NCI-H1417 treated with DMSO at 0.1 percent for 48 hours (cell line): ENCODE measurements at regions not wholly inside any gene's neighbourhood (a gene's known extent, or its start where the extent isn't known, plus 50 kb on each side); places are given as distances from the start of the nearest gene placed in this dataset.

Experiments
- DNase-seq: peaks from one replicate; lab custom pipeline; 2025; lab: John Stamatoyannopoulos, UW

DNA sequence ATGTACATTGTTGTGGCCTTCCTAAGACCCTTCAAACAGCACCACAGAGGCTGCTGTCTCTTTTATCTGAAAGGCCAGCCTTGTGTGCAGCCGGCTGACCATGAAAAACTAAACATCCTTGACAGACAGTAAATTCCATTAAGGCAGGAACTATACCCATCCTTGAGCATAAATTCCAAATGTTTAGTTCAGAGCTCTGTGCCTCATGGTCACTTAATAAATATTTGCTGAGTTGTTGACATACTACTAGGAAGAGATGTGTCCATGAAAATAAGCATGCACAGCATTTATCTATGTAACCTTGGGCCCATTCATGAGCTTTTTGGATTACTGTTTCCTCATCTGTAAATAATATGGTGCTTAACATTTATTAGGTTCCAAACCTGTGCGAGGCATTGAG is 424.8 kb downstream of the HRH4 start:
- DNase-seq, result no peak

DNA sequence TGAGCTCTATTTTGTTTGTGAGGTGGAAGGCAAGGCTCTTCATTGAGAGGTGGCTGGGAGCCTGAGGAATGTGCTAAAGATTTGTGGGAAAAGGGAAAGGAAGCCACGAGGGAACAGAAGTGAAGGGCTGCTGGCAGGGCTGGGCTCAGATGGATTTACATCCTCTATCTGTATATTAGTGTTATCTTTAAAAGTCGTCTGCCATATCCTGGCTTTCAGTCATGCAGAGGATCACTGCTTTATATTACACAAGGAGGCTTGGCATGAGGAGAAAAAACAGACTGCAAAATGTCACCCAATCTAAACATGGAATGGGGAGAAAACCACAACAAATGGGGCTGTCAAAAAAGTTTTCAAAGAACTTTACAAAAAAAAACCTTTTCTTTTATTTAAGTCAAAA is 434.4 kb downstream of the HRH4 start:
- no peak for DNase-seq

DNA sequence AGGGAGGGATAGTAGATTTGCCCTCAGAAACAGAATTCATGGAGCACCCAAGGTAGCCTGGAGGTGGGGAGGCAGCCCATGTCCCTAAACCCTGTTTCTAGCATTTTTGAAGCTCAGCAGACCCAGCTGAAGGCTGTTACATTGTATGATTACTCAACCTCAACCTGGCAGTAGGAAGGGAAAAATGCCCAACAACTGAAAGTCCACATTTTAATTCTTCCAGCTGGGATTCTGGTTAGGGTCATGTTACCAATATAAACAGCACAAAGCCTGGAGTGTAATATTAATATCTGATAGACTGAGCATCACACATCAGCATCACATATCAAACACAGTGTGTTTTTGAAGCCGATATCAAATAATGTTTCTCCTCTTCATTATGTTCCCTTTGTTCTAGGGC is 437.0 kb downstream of the HRH4 start:
- no peak for DNase-seq

DNA sequence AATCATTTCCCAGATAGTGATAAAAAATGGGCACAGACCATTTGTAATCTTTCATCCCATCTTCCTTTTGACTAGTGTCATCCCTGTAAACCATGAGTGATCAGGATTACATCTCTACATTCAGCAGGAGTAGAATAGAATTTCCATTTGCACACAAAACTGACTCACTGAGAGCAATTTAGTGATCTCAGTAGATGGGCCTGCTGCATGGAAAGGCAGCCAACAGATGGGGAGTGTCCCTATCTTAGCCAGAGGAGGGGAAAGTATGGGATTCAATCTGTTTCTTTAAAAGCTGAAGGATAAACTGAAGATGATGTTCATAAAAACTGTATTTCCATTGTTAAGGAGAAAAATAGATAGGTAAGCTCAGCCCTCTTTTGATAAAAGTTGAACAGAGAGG is 441.7 kb downstream of the ZNF521 start:
- no peak for DNase-seq

DNA sequence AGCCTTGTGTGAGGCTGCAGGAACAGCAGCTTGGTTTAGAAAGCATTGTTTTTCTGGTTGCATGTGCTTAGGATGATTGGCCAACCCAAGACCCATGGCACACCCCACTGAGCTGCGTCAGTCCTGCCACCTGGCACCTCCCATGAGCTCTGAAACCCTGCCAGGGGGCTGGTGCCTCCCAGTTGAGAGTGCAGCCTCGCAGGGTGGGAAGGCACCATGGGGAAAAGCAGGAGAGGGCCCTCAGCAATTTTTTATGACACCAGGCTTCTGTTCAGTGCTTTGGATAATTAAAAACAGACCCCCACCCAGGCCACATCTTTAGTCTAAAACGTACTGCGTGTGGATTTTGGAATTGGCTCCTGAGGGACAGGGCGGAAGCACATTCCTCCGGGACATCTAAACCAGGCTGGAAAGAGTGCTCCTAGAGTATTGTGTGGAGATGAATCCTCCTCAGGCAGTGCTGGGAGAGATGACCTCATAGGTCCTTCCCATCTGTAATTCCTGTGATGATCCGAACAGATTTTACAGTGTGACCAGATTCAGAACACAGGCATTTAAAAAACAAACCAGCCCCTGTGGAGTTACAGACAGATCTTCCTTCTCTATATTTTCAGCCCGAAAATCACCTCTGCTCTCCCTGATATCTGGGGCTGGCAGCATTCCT is 438.3 kb downstream of the ZNF521 start:
- DNase-seq, result no peak

DNA sequence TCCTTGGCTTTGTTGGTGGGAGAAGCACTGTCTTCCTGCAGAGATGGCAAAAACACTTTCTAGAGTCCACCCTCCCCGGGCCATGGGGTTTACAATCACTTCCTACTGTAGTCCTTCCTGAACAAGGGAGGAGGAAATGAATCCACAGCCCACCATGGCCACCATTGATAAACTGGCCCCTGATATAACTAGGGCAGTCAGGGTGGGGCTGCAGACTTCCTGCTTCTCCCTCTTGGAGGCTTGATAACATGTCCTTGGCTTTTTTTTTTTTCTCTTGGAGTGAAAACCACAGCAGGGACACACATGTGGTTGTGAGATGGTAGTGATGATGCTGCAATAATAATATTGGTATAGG is 437.8 kb downstream of the ZNF521 start:
- no peak for DNase-seq

DNA sequence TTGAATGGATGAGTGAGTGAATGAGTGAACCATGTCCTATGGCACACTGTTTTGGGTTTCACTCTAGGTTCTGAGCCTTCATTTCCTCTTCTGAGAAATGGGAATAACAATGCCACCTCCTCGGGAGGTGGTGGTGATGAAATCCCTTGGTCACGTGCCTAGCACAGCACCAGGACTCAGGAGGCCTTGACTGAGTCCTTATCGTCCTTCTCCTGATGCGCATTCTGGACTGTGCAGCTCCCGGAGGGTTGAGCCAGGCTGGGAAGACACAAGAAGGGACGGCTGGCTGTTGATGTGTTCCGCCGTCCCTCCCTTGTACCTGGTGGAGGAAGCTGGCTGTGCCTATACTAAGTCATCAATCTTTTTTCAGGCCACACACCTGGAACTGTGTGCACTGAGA is 437.3 kb downstream of the ZNF521 start:
- no peak for DNase-seq

DNA sequence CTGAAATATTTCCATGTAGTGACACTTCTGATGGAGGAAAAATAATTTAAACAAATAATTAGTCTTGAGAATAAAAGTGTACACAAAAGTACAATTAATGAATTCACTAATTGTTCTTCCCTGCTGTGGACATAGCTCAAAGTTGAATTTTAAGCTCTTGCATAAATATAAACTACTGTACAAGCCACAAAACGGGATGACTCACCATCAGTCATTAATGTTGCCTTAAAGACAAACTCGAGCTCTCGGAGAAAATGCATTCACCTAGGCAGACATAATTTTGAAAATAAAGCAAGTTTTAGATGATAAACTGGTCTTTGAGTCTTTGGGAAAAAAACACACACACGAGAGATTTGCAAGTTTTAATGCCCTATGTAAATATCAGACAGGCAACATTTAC is 436.4 kb downstream of the ZNF521 start:
- DNase-seq, result no peak

DNA sequence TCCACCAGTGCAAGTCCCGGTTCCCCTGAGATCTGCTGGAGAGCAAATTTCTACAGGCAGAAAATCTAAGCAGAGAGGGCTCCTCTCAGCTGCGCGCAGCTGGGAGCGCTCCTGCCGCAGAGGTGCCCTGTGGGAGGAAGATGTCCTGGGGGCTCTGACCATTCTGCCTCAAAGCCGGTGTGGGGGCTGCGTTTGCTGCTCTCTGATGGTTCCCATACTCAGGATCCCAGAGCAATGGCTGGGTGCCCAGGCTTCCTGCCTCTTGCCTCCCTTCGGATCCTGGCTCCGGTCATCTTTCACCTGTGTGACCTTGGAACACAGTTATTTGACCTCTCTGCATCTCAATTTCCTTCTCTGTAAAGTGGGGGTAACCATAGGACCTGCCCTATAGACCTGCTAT is 434.2 kb downstream of the ZNF521 start:
- no peak for DNase-seq

DNA sequence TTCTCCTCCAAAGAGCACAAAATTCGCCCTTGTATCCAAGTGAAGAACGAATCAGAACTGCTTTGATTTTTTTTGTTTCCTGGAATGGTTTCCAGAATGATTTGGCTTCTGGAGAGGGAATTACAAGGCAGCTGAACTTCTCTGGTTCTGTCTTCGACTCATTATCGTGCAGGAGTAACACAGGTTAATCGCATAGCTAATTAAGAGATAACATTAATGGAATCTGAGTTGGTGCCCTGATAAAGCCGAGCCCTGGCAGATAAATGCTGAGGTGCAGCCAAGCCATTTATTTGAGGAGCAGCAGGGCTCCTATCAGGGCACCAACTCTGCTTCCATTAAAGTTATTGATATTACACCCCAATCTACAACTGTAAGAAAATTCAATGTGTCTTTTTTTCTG is 433.7 kb downstream of the ZNF521 start:
- no peak for DNase-seq

DNA sequence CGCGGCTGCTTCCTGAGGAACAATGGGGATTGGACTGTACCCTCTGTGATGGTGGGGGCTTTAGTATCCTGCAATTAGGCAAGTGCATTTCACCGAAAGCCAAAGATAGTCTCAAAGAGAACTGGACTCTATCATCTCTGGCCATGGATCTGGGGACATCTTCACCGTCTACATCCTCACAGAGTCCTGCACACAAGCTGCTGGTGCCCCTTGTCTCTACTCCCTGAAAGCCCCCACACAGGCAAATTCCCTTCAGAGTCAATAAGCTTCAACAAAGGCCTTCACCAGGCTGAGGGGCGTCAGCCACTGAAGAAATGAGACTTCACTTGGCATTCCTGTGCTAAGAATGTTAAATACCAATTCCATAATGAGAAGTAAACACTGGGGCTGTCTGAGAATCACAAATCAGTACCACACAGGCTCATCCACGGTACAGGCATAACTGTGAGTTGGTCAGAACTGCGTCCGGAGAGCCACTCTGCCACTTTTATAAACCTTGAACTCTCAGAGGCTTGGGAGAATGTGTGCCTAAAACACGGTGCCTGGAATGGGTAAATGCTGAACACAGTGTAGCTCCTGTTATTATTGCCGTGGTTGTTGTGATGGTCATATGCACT is 432.7 kb downstream of the ZNF521 start:
- DNase-seq, result no peak

DNA sequence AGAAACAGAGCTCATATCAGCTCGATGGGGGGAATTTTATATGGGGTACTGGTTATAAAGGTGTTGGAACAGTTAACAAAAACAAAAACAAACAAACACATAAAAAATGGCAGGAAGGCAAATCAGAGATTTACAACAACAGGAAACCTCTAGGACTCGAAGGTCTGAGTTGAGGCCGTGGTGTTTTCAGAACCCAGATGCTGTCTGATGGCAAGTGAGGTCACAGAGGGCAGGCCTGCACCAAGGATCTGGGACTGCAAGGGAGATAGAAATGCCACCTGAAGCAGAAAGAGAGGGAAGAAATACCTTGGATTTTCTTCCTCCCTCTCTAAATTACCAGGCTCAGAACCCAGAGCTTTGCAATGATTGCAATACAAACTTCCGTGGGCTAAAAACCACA is 429.5 kb downstream of the ZNF521 start:
- no peak for DNase-seq

DNA sequence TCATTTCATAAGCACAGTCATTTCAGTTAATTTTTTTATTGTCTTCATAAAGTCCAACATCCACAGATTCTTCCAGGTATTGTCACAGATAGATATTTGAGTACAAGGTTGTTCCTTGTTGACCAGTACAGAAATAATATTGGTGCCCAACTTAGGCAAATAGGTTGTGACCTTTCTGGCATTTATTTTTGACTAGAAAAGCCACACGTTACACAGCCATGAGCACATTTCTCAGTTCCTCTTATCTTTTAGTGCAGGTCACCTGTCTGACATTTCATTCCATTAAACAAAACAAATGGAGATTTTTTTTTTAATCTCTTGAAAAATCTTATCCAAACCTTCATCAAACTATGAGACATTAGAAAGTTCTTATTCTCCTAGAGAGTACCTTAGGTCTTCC is 428.8 kb downstream of the ZNF521 start:
- DNase-seq, result no peak

DNA sequence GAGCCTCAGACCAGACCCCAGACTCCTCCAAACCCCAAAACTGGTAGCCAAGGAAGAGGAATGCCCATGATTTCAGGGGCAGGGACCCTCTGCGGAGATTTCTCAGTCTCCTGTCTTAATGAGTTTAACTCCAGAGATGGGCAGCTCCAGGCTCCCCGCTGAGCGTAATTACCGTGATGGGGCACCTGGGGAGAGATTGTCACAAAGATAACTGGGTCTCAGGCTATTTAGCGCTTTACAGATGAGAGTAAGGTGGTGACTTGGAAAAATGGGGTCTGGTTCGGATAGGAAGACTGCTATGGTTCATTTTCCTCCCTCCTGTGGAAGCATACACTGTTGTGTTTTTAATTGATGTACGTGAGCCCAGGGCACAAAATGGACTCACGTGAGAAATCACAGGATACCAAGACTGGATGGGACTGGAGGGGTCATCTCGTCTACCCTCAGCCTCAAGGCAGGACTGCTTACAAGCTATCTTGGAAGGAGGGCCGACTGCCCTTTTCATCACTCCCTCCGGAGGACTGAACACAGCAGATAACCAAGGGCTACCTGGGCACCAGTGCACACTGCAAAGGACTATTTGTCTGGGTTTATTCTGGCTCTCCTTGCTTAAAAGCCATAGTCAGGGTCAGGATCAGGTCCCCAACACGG is 427.8 kb downstream of the ZNF521 start:
- DNase-seq, result no peak

DNA sequence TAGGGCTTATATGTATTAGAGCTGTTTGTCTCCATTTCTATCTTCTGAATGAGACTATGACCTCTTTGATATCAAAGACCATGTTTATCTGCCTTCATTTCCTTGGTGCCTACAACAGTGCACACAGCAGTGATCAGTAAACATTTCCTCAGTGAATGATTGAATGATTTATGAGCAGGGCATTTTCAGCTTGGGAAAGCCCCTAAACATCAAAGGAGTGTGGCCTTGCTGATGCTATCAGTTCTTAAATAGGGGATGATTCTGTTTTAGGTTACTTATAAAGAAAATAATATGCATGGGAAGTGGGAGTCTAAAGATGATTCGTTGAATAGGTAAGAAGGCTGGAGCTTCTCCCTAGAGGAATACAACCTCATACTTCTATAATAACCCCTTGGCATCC is 425.3 kb downstream of the ZNF521 start:
- DNase-seq, result no peak

DNA sequence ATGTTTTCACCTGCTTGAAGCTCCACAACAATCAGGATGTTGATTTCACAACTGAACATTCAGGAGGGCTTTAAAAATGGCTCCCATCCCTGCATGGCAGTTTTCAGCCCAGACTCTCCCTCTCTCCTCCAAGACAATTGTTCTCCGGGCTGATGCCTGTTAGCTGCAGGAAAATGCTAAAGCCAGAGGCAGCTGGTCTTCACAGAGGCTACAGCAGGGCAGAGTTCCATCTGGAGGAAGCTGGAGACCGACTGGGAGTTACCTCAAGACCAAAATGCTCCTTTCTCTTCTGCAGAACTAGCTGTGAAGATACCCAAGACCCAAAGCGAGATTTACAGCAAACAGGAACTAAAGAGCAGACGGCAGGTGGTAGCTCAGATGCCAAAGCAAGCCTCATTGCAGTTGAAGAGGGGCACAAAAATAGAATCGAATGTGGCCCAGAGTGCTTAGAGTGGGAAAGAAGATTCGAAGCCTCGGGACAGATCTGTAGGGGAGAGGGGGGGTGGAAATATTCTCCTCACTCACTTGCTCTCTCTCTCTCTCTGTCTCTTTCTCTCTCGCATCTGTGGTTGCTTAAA is 423.6 kb downstream of the ZNF521 start:
- no peak for DNase-seq

DNA sequence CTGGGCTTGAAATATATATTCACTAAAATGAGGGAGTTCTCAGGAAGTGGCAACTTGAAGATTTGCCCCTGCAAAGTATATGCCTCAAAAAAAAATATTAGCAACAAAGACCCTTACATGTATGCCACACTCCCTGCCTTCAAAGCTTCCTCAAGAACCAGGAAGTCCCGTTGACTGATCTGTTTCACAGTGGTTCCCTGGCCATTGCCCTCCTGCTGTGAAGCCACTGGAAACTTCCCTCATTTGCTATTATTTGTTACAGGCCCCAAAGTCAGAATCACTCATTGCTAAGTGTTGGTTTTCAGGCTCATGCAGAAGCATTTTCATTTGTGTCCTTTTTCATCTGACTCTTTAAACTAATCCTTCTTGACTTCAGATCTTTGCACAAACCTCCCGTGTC is 421.5 kb downstream of the ZNF521 start:
- no peak for DNase-seq

DNA sequence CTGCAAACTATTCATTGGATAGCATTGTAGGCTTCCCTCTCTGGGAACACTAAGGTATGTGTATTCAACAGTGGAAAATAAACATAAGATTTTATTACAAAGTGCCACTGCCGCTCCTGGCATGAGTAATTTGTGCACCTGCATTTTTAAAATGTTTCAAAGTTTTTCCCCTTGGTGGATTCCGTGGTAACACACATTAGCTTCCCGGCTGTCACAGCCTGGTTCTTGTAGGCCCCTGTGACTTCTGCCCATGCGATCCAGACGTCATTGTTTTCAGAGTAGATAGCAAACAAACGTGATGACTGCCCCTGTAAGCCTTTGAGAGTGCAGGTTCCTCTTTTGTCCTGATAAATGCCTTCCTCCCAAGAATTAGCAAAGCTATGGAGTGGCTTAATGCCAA is 421.0 kb downstream of the ZNF521 start:
- DNase-seq, result no peak

DNA sequence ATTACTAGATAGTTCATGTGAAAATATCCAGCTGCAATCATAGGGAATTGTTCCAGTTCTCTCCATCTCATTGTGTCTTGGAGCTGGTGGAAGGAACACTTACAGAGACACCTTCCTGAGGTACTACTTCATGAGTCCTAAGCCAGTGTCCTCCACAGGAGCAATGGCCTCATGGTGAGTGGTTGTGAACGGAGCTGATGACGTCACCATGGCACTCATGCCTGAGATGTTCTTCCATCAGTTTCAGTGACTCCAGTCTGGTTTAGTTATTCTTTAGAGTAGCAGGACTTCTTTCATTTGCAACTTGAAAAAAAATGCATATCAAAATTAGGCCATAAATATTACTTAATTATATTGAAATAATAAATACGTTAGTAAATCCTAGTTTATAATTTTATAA is 418.6 kb downstream of the ZNF521 start:
- no peak for DNase-seq

DNA sequence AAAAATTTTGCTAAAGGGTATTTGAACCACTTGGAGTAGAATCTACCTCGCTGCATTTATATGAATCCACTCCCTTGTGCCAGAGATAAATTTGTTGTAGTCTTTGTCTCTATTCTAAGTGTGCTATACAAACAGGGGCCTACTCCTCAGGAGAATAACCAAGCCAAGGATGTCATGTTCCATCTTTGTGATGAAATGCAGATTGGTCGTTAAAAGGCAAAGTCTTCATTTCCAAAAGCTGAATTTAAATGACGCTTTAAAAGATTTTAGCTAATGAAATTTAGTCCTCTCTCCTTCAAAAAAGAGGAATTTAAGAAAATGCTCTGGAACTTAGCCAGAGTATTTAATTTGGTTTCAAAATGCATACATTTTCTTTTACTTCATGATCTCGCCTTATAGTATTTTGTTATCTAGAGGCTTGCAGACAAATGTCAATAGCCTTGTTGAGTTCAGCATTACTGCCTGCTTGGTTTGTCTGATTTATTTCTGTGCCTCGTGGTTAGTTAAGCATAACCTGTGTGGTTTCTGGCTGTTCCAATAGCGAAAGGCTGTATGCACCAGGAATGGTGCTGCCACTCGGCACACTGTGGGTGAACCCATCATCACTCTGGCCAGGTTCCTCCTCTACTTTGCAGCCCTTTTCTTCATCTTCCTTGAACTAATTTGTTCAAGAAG is 417.6 kb downstream of the ZNF521 start:
- DNase-seq, result no peak

DNA sequence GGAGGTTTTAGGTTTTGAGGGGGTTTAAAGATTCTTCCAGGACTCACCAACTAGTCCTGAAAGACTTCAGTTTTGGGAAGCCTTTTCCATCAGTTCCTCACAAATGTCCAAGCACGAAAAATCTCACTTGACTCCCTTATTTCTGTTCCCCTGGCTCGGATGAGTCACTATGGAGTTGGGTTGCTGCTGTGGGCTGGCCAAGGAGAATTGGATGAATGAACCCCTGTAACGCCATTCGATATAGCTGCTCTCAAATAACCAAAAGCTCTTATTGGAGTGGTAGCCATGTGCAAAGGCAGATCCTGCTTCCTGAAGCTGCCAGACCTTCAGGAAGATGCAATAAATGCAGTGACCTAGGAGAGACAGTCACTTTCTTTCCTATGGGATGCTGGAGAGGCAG is 417.0 kb downstream of the ZNF521 start:
- no peak for DNase-seq

DNA sequence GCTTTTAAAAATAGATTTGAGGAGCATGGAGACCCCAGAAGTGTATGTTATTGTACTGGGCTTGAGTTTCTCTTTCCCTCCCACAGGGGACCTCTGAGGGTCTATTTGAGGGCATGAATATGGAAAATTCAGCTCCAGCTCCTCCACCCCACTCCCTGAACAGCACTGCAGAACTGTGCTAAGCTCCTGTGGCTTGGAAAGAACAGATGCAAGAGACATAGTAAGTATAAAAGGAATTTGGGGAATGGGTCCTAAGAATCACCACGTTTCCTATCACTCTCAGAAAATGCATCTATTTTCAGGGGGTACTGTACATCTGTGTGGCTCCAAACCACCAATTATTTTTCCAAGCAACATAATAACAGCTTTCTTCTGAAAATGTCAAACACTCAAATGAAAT is 416.1 kb downstream of the ZNF521 start:
- no peak for DNase-seq

DNA sequence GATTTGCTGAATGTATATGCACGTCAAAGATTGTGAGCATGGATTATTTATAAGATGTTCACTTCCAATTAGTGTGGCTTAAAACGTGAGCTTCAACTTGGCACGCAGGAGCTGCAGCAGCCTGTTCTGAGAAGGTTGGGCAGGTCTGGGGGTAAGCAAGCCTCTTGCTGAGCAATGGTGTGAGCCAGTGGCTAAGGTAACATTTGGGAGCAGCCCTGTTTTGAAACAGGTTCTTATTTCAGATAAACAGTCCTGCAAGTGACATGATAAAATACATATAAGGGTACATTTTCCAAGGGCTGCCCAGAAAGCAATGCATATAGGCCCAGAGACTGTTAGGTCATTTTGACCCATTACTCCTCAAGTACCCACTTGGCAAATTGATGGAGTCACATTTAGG is 415.3 kb downstream of the ZNF521 start:
- DNase-seq, result no peak
